BLaER1 treated with 17β-estradiol and CSF1 and Interleukin-3, amounts not matched to agents 10 nM and 100 nM (cell line): ENCODE measurements at regions not wholly inside any gene's neighbourhood (a gene's known extent, or its start where the extent isn't known, plus 50 kb on each side); places are given as distances from the start of the nearest gene placed in this dataset.

Experiments
- H3K27ac ChIP-seq, 11 experiments: shearing (Covaris generic); formaldehyde crosslinking; 2 replicates each; pipeline ENCODE4 v1.8.1; 2022
- H3K27me3 ChIP-seq, 11 experiments: shearing (Covaris generic); formaldehyde crosslinking; 2 replicates each; pipeline ENCODE4 v1.8.1; 2022
- H3K36me3 ChIP-seq, 11 experiments: shearing (Covaris generic); formaldehyde crosslinking; 2 replicates each; pipeline ENCODE4 v1.8.1; 2022
- H3K4me1 ChIP-seq, 10 experiments: shearing (Covaris generic); formaldehyde crosslinking; 2 replicates each; pipeline ENCODE4 v1.8.1; 2022
- H3K4me2 ChIP-seq, 11 experiments: shearing (Covaris generic); formaldehyde crosslinking; 2 replicates each; pipeline ENCODE4 v1.8.1; 2022
- H3K4me3 ChIP-seq, 10 experiments: shearing (Covaris generic); formaldehyde crosslinking; 2 replicates each; pipeline ENCODE4 v1.8.1; 2022
- H3K9ac ChIP-seq, 11 experiments: shearing (Covaris generic); formaldehyde crosslinking; 2 replicates each; pipeline ENCODE4 v1.8.1; 2022
- H3K9me3 ChIP-seq, 11 experiments: shearing (Covaris generic); formaldehyde crosslinking; replicated peaks in 1 of 11; 2 replicates each; pipeline ENCODE4 v1.8.1; 2022
- H4K20me1 ChIP-seq, 11 experiments: shearing (Covaris generic); formaldehyde crosslinking; 2 replicates each; pipeline ENCODE4 v1.8.1; 2022
- Cebpa-rat ChIP-seq, 11 experiments: shearing (Covaris generic); IDR thresholded peaks; 2 replicates each; pipeline ENCODE4 v1.8.1; 2022

DNA sequence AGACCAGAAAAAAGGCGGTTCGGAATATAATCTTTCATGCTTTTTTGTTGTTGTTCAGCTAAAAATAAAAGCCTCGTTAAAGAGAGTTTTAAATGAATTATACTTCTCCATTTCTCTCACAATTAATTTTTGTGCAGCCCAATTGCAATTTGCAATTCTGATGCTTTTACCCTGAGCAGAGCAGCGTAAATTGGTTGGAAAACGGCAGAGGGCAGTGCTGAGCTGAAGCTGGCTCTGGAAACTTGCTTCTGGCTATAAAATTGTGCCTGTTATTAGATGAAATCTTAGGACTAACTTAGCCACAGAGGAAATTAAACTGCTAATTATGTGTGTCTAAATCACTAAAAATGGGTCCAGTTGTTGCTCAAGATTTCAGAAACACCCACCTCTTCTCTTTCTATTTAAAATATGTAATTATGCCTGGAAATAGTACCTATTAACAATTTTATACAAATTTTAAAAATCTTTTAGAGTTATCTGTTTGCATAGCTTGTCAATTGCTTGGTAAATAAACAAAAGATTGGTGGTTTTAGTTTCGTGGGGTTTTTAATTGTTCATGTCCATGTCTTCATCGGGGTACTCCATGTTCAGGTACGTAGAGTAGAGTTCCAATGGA, 441.8 kb upstream of the TLE4 start:
- Histone ChIP-seq H4K20me1 (no peaks in the 10 kb centered on the region), H3K27me3 (no peaks in the 10 kb centered on the region), H3K4me2 (no peak overlapping the region), H3K36me3 (no peaks in the 10 kb centered on the region), H3K9me3 (no peaks in the 10 kb centered on the region), H3K27ac (no peak overlapping the region), H3K4me1 (no peaks in the 10 kb centered on the region), H3K4me3 (no peak overlapping the region), H3K9ac (no peak overlapping the region)
- no peak for TF ChIP-seq Cebpa-rat (IDR thresholded peaks at IDR 0.05)

- H3K36me3 ChIP-seq = no peaks in the 10 kb centered on the region
- H3K9ac ChIP-seq = no peak overlapping the region
- no peaks in the 10 kb centered on the region for H3K4me1 ChIP-seq
- H3K4me2 ChIP-seq = no peak overlapping the region
- no peak for TF ChIP-seq Cebpa-rat (IDR thresholded peaks at IDR 0.05)
- H3K4me3 ChIP-seq = no peak overlapping the region
- no peaks in the 10 kb centered on the region for H3K9me3 ChIP-seq
- H4K20me1 ChIP-seq = no peaks in the 10 kb centered on the region
- H3K27me3 ChIP-seq = no peaks in the 10 kb centered on the region
- H3K27ac ChIP-seq = no peak overlapping the region
These were observed 440.5 kb upstream of the TLE4 start for GRCh38 chr9:79131246-79131774.

- Histone ChIP-seq H3K9me3 (no peaks in the 10 kb centered on the region), H3K4me3 (no peak overlapping the region), H3K27ac (no peak overlapping the region), H3K4me1 (no peaks in the 10 kb centered on the region), H3K36me3 (no peaks in the 10 kb centered on the region), H3K4me2 (no peak overlapping the region), H4K20me1 (no peaks in the 10 kb centered on the region), H3K27me3 (no peaks in the 10 kb centered on the region), H3K9ac (no peak overlapping the region)
- no peak for TF ChIP-seq Cebpa-rat (IDR thresholded peaks at IDR 0.05)
These were observed 439.9 kb upstream of the TLE4 start for GRCh38 chr9:79131824-79132377.

- no peak for TF ChIP-seq Cebpa-rat (IDR thresholded peaks at IDR 0.05)
- Histone ChIP-seq H3K27ac (no peak overlapping the region), H3K27me3 (no peaks in the 10 kb centered on the region), H3K9me3 (no peaks in the 10 kb centered on the region), H4K20me1 (no peaks in the 10 kb centered on the region), H3K36me3 (no peaks in the 10 kb centered on the region), H3K4me1 (no peaks in the 10 kb centered on the region), H3K9ac (no peak overlapping the region), H3K4me3 (no peak overlapping the region), H3K4me2 (no peak overlapping the region)
These were observed 437.1 kb upstream of the TLE4 start for GRCh38 chr9:79134654-79135053.

- no peaks in the 10 kb centered on the region for H3K27me3 ChIP-seq
- H3K4me2 ChIP-seq = no peak overlapping the region
- H3K4me1 ChIP-seq = no peaks in the 10 kb centered on the region
- no peak overlapping the region for H3K9ac ChIP-seq
- no peaks in the 10 kb centered on the region for H4K20me1 ChIP-seq
- no peaks in the 10 kb centered on the region for H3K9me3 ChIP-seq
- no peak overlapping the region for H3K27ac ChIP-seq
- no peak overlapping the region for H3K4me3 ChIP-seq
- peak in 1 of 11 experiments; percentile 28; a peak in 1 of 22 replicates for TF ChIP-seq Cebpa-rat (IDR thresholded peaks at IDR 0.05)
- H3K36me3 ChIP-seq = no peaks in the 10 kb centered on the region
These were observed 435.9 kb upstream of the TLE4 start for GRCh38 chr9:79135681-79136415.

GRCh38 chr9:79140751-79141150, 431.0 kb upstream of the TLE4 start:
- H3K27me3 ChIP-seq = no peaks in the 10 kb centered on the region
- H3K4me3 ChIP-seq = no peak overlapping the region
- no peaks in the 10 kb centered on the region for H3K36me3 ChIP-seq
- no peaks in the 10 kb centered on the region for H3K9me3 ChIP-seq
- no peak overlapping the region for H3K9ac ChIP-seq
- H4K20me1 ChIP-seq = no peaks in the 10 kb centered on the region
- no peaks in the 10 kb centered on the region for H3K4me1 ChIP-seq
- no peak overlapping the region for H3K27ac ChIP-seq
- no peak overlapping the region for H3K4me2 ChIP-seq
- no peak for TF ChIP-seq Cebpa-rat (IDR thresholded peaks at IDR 0.05)

GRCh38 chr9:79143211-79143610, 428.6 kb upstream of the TLE4 start:
- no peaks in the 10 kb centered on the region for H3K4me1 ChIP-seq
- no peak overlapping the region for H3K4me3 ChIP-seq
- H3K9ac ChIP-seq = no peak overlapping the region
- H3K4me2 ChIP-seq = no peak overlapping the region
- no peaks in the 10 kb centered on the region for H3K9me3 ChIP-seq
- H3K27me3 ChIP-seq = no peaks in the 10 kb centered on the region
- H3K36me3 ChIP-seq = no peaks in the 10 kb centered on the region
- TF ChIP-seq Cebpa-rat (IDR thresholded peaks at IDR 0.05) = no peak
- H4K20me1 ChIP-seq = no peaks in the 10 kb centered on the region
- no peak overlapping the region for H3K27ac ChIP-seq

DNA sequence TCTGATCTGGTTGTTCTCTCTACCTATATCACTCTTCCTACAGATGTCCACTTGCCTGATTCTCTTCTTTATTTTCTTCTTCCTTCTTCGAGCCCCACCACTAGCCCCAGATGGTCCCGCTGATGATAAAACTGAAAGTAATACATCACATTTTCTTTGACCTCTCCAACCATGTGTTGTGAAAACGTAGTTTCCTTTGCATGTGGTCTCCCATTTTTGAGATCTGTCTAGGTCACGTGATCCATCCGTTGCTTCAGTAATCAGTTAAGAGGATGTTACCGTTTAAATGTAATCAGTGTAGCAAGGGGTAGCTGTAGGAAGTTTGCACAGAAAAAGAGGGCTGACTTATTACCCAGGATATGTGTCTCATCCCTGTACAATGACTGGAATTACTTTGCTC, 426.3 kb upstream of the TLE4 start:
- H3K4me2 ChIP-seq = no peak overlapping the region
- no peak overlapping the region for H3K27ac ChIP-seq
- no peaks in the 10 kb centered on the region for H3K36me3 ChIP-seq
- no peak overlapping the region for H3K9ac ChIP-seq
- H3K27me3 ChIP-seq = no peaks in the 10 kb centered on the region
- no peaks in the 10 kb centered on the region for H3K4me1 ChIP-seq
- no peak for TF ChIP-seq Cebpa-rat (IDR thresholded peaks at IDR 0.05)
- no peaks in the 10 kb centered on the region for H4K20me1 ChIP-seq
- no peak overlapping the region for H3K4me3 ChIP-seq
- H3K9me3 ChIP-seq = no peaks in the 10 kb centered on the region

DNA sequence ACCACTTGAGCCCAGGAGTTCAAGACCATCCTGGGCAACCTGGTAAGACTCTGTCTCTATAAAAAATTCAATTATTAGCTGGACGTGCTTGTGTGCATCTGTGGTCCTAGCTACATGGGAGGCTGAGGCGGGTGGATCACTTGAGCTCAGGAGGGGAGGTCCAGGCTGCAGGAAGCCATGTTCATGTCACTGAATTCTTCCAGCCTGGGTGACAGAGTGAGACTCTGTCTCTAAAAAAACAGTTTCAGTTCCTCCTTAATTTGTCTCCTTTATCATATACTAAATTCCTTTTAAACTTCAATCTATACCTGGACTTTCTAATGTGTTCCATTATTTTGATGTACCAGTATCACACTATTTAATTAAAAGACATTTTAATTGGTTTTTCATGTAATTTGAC, 422.2 kb upstream of the TLE4 start:
- peaks cover 0 to 6% (median 0%) of the 10 kb centered on the region in 10 experiments; a peak in 1 of 20 replicates for H3K4me1 ChIP-seq
- TF ChIP-seq Cebpa-rat (IDR thresholded peaks at IDR 0.05) = no peak
- H4K20me1 ChIP-seq = no peaks in the 10 kb centered on the region
- H3K36me3 ChIP-seq = no peaks in the 10 kb centered on the region
- H3K27me3 ChIP-seq = no peaks in the 10 kb centered on the region
- H3K9ac ChIP-seq = no peak overlapping the region
- no peak overlapping the region for H3K27ac ChIP-seq
- no peak overlapping the region for H3K4me3 ChIP-seq
- H3K9me3 ChIP-seq = no peaks in the 10 kb centered on the region
- H3K4me2 ChIP-seq = no peak overlapping the region

- Histone ChIP-seq H3K36me3 (no peaks in the 10 kb centered on the region), H3K4me3 (no peak overlapping the region), H3K27me3 (no peaks in the 10 kb centered on the region), H3K4me2 (no peak overlapping the region), H3K9ac (no peak overlapping the region), H4K20me1 (no peaks in the 10 kb centered on the region), H3K4me1 (peaks cover 0 to 6% (median 0%) of the 10 kb centered on the region in 10 experiments; a peak in 1 of 20 replicates), H3K27ac (no peak overlapping the region), H3K9me3 (no peaks in the 10 kb centered on the region)
- TF ChIP-seq Cebpa-rat (IDR thresholded peaks at IDR 0.05) = no peak
These were observed 420.0 kb upstream of the TLE4 start for GRCh38 chr9:79151791-79152190.
